ENCODE measurements at regions not wholly inside any gene's neighbourhood (a gene's known extent, or its start where the extent isn't known, plus 50 kb on each side); places are given as distances from the start of the nearest gene placed in this dataset.

- 43 to 46% (median 46%) methylated on average over 5 of the region's 5 CpGs for WGBS, 4 donors
- TF ChIP-seq POLR2A (IDR thresholded peaks at IDR 0.05), result no peak
- no peak for TF ChIP-seq CTCF (IDR thresholded peaks at IDR 0.05)
- no peak overlapping the region for H3K27ac ChIP-seq
- intact Hi-C loops (cut with DNase I), result no loop called here
- peaks cover 0 to 3% (median 0%) of the 10 kb centered on the region in 12 donors for H3K9me3 ChIP-seq
- H3K36me3 ChIP-seq, result no peaks in the 10 kb centered on the region
- no peaks in the 10 kb centered on the region for H3K4me1 ChIP-seq
- ATAC-seq (no peak), DNase-seq (no peak)
- no peaks in the 10 kb centered on the region for H3K27me3 ChIP-seq
- no peak overlapping the region for H3K4me3 ChIP-seq
Measured at GRCh38 chr12:17976202-17976601, 113.8 kb downstream of the RERGL start.

GRCh38 chr12:17975763-17976162 is 114.2 kb downstream of the RERGL start:
- Histone ChIP-seq H3K4me3 (no peak overlapping the region), H3K36me3 (no peaks in the 10 kb centered on the region), H3K27ac (no peak overlapping the region), H3K27me3 (no peaks in the 10 kb centered on the region), H3K9me3 (peaks cover 0 to 3% (median 0%) of the 10 kb centered on the region in 12 donors), H3K4me1 (no peaks in the 10 kb centered on the region)
- 59 to 86% (median 70%) methylated on average over 1 of the region's 1 CpG for WGBS, 4 donors
- TF ChIP-seq POLR2A (IDR thresholded peaks at IDR 0.05), result no peak
- TF ChIP-seq CTCF (IDR thresholded peaks at IDR 0.05), result no peak
- no peak for ATAC-seq
- DNase-seq, result no peak
- intact Hi-C loops (cut with DNase I), result no loop called here

- no peak for ATAC-seq
- DNase-seq, result no peak
- no peak for TF ChIP-seq POLR2A (IDR thresholded peaks at IDR 0.05)
- TF ChIP-seq CTCF (IDR thresholded peaks at IDR 0.05), result no peak
- peaks cover 0 to 3% (median 0%) of the 10 kb centered on the region in 12 donors for H3K9me3 ChIP-seq
- 87 to 97% (median 92%) methylated on average over 2 of the region's 2 CpGs for WGBS, 4 donors
- no peak overlapping the region for H3K27ac ChIP-seq
- no peaks in the 10 kb centered on the region for H3K36me3 ChIP-seq
- no peak overlapping the region for H3K4me3 ChIP-seq
- no peaks in the 10 kb centered on the region for H3K27me3 ChIP-seq
- no peaks in the 10 kb centered on the region for H3K4me1 ChIP-seq
- intact Hi-C loops (cut with DNase I), result no loop called here
Measured at GRCh38 chr12:17975239-17975638, 114.8 kb downstream of the RERGL start.

GRCh38 chr12:17971850-17972249 is 118.1 kb downstream of the RERGL start:
- no peak for TF ChIP-seq CTCF (IDR thresholded peaks at IDR 0.05)
- no peak for TF ChIP-seq POLR2A (IDR thresholded peaks at IDR 0.05)
- Histone ChIP-seq H3K4me3 (no peak overlapping the region), H3K4me1 (no peaks in the 10 kb centered on the region), H3K9me3 (peaks cover 0 to 3% (median 0%) of the 10 kb centered on the region in 12 donors), H3K27ac (no peak overlapping the region), H3K27me3 (no peaks in the 10 kb centered on the region), H3K36me3 (no peaks in the 10 kb centered on the region)
- intact Hi-C loops (cut with DNase I), result no loop called here
- ATAC-seq, result no peak
- DNase-seq, result no peak
- 87 to 93% (median 89%) methylated on average over 1 of the region's 1 CpG for WGBS, 4 donors
